NCI-H460 (cell line): ENCODE measurements at regions not wholly inside any gene's neighbourhood (a gene's known extent, or its start where the extent isn't known, plus 50 kb on each side); places are given as distances from the start of the nearest gene placed in this dataset.
"Not testable (repeated sequence)": the region's sequence is repeated elsewhere in the genome, so short reads cannot be mapped to it uniquely, and the experiment has no call there.

Experiments
- DNase-seq: peaks from one replicate; pipeline ENCODE4 v3.0.0-alpha.2; 2016; ENCODE audit warnings: low read depth; ENCODE audit errors: extremely low read depth

DNA sequence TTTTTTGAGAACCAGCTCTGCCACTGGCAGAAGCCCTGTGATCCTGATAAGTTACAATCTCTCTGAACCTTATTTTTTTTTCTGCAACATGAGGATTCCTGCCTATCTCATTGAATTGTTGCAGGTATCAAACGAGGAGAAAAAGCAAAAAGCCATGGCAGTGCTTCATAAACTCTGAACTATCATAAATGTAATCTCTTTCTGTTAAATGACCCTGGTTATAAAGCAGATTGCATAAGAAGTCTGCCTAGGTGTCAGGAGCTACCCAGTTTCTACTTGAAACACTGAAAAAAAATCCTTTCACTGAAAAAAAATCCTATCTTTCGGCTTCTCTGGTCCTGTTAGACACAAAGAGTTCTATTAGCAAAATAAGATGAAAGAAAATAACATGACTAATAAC, 172.7 kb downstream of the FAM43A start:
- DNase-seq: no peak

- no peak for DNase-seq
Measured at GRCh38 chr3:194860725-194861124, 175.0 kb downstream of the FAM43A start.

- DNase-seq: no peak
Measured at GRCh38 chr3:194861375-194861774, 175.7 kb downstream of the FAM43A start.

- DNase-seq: no peak
Measured at GRCh38 chr3:194865061-194865460, 179.4 kb downstream of the FAM43A start.

DNA sequence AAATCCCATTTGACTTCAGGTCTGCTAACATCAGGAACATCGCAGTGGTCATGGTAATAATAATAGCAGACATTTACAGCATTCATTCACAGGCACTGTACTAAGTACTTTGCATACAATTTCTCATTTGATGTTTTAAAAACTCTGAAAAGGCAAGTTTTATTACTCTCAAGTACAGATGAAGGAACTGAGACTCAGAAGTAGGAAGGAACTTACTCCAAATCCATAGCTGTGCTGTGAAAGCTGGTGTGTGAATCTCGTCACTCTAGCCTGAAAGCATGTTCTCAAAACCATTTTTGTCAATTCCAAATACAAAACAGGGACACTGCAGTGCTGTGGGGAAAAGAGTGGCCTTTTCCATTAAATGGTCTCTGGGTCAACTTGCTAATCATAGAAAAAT, 179.9 kb downstream of the FAM43A start:
- DNase-seq: no peak

DNA sequence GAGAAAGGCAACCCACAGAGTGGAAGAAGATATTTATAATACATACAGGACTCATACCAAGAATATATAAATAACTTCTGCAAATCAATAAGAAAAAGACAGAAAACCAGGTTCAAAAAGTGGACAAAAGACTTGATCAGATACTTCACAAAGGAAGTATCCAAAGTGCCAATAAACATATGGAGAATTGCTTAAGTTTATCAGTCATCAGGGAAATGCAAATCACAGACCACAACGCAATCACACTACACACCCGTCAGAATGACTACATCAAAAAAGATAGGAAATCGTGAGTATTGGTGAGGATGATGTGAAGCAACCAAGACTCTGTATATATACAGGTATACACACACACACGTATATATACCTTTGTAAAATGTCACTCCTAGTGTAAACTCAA, 180.6 kb downstream of the FAM43A start:
- DNase-seq: no peak

GRCh38 chr3:194867270-194867983, 181.7 kb downstream of the FAM43A start:
- DNase-seq: no peak

DNA sequence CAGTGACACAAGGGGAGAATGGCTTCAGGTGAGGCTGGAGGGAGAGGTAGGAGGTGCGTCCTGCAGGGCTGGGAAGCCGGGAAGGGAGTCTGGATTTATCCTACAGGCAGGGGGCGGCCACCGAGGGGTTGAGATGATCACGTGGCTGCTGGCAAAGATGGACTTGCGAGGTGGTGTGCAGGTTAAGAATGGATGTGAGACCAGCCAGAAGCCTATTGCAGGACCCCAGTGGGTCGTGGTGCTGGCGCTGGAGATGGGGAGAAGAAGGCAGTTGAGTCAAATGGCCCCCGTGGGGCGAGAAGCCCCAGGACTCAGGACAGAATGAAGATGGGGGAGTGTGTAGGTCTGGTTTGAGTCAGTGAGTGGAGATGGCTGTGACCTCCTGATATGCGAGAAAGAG, 183.1 kb downstream of the FAM43A start:
- no peak for DNase-seq

DNA sequence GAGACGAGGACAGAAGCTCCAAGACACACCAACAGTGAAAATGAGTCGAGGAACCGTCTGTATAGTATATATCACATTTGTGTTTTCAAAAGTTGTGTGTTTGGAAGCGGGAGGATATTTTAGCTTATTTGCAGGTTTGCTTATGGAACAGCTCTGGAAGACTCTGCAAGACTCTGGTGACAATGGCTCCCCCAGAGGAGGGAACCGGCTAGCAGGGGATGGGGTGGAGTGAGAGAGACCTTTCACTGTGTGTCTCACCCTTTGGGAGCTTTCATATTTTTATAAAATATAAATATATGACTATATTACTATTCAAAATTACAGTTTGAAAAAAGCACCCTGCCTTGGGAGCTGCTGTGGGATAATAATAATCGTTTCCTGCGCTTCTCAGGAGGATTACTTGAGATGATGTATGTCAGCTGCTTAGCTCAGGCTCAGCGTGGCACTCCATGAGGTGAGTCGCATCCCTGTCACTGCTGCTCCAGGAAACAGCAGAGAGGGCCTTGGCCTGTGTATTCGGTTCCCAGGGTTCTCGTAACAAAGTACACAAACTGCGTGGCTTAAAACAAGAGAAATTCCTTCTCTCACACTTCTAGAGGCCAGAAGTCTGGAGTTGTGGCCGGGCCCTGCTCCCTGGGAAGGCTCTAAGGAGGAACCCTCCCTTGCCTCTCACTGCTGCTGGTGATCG, 183.9 kb downstream of the FAM43A start:
- DNase-seq: no peak

GRCh38 chr3:194870394-194871110, 184.9 kb downstream of the FAM43A start:
- no peak for DNase-seq

GRCh38 chr3:194871143-194871863, 185.6 kb downstream of the FAM43A start:
- no peak for DNase-seq

DNA sequence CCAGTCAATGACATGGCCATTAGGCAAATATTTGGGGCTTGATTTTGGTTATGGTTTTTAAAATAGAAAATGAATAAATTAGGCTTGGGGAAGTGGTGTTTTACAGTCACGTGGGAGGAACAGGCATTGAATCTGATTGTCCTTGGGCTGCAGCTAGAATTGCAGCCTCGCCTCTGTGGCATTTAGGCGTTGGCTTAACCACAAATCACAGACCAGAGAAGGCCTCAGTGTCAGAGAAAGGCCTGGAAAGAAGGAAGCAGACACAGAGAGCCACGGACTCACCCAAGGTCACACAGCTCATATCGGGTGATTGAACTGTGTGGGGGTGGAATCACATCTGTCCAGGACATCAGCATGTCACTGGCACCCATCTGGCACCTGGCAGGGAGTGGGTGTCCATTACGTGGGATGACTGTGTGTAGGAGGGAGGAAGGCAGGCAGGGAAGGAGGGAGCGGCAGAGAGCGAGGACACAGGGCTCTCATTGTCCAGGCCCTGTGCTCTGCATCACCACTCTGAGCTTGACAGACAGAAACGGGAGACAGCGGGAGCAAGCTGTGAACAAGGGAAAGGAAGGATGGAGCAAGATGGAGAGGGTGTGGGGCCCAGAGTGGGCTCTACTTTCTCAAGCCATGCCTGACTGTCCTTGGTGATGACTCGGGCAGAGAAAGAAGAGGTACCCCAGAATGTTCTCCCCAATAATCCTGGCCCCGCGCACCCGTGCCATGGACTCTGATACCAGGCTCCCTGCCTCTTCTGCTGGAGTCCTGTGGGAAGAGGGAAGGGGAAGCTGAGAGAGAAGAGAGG, 186.4 kb downstream of the FAM43A start:
- no peak for DNase-seq

GRCh38 chr3:194872669-194872977, 186.9 kb downstream of the FAM43A start:
- DNase-seq: no peak

DNA sequence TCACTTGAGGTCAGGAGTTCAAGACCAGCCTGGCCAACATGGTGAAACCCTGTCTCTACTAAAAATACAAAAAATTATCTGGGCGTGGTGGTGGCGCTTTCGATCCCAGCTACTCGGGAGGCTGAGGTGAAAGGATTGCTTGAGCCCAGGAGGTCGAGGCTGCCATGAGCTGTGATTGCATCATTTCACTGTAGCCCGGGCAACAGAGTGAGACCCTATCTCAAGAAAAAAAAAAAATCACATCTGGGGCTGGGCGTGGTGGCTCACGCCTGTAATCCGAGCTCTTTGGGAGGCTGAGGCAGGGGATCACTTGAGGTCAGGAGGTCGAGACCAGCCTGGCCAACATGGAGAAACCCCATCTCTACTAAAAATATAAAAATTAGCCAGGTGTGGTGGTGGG, 187.8 kb downstream of the FAM43A start:
- not testable (repeated sequence) for DNase-seq

DNA sequence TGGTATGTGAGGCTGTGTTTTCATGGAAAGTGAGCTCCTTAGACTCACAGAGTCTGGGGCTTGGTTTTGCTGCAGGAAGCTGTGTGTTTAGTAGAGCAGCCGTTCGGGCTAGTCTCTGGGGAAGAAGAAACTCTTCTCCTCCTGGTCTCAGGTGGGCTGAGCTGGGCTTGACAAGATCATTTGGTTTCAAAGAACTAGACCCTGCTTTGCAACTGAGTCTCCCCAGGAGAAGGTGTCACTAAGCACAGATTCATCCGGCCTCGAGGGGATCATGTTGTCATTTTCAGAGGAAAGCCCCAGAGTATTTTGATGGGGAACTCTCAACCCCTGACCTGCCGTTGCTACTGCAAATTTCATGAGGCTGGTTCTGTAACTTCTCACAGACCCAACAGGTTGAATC, 188.5 kb downstream of the FAM43A start:
- DNase-seq: no peak

DNA sequence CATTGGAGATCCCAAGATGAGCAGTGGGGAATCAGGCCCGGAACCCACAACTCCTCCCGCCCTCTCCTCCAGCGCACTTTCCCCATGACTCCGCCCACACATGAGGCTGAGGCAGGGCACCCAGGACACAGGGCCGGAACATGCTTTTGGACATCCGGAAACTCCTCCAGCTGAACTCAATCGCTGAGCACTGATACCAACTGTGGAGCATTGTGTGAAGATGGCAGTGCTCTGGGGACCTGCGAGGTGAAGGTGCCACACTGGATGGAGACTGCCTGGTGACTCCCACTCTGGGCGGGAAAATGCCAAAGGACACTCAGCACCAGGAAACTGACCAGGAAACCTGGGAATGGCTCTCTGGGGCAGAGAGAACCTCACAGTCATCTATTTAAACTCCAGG, 189.1 kb downstream of the FAM43A start:
- DNase-seq: no peak

DNA sequence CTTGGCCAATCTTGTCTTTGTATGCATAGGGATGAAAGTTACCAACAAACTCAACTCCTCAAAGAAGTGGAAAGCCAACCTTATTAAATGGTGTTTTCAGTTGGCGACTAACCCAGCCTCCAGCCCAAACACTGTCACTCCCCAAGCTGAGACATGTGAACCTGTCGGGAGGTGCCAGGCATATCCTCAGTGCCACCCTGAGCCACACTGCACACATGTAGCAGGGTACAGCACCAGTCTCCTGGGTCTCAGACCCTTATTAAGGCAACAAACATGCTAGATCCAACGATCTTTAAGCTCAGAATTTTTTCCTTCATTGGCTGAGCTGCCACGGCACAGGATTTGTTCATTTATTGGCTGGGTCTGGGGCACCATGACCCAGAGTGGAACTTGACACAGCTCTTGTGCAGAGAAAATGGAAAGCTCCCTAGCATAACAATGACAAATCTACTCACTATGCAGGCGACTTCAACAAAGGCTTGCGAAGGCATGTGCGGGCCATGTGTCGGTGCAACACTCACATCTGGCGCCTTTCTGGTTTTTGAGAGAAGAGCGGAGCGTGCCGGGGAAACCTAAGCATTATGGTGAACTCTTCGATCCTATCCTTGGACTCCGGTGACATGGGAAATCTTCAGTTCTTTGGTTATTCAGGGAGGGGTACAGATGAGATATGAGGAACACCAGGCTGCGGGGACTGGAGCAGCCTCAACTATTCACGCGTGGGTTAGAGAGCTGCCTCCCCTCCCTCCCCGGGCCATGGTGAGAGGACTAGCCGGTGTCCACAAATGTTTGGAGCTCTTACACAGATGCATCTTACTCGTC, 190.1 kb downstream of the FAM43A start:
- DNase-seq: no peak

GRCh38 chr3:194876403-194877095, 190.9 kb downstream of the FAM43A start:
- no peak for DNase-seq
